Omental fat pad (tissue), 3 donors: ENCODE measurements at regions not wholly inside any gene's neighbourhood (a gene's known extent, or its start where the extent isn't known, plus 50 kb on each side); places are given as distances from the start of the nearest gene placed in this dataset.

ENCODE experiments used
- ATAC-seq: fragments of 150-250 bp; one replicate; pipeline ENCODE4 v1.9.1; 2016; ENCODE audit warnings: mild to moderate bottlenecking, moderate library complexity; ENCODE audit not compliant: low FRiP score
- DNase-seq: peaks from one replicate; pipeline ENCODE4 v3.0.0-alpha.2; 2019; ENCODE audit warnings: low spot score
- TF ChIP-seq, protein P1 (sequence below), 3 donors: fragments of 450-650 bp; IDR thresholded peaks; one replicate each; pipeline ENCODE4 v1.5.1; 2016 to 2017; ENCODE audit warnings: antibody characterized with exemption in 3 of 3, mild to moderate bottlenecking in 3 of 3, moderate library complexity in 2 of 3

- ATAC-seq = no peak
- DNase-seq = no peak
- TF ChIP-seq, protein P1, sequence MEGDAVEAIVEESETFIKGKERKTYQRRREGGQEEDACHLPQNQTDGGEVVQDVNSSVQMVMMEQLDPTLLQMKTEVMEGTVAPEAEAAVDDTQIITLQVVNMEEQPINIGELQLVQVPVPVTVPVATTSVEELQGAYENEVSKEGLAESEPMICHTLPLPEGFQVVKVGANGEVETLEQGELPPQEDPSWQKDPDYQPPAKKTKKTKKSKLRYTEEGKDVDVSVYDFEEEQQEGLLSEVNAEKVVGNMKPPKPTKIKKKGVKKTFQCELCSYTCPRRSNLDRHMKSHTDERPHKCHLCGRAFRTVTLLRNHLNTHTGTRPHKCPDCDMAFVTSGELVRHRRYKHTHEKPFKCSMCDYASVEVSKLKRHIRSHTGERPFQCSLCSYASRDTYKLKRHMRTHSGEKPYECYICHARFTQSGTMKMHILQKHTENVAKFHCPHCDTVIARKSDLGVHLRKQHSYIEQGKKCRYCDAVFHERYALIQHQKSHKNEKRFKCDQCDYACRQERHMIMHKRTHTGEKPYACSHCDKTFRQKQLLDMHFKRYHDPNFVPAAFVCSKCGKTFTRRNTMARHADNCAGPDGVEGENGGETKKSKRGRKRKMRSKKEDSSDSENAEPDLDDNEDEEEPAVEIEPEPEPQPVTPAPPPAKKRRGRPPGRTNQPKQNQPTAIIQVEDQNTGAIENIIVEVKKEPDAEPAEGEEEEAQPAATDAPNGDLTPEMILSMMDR (IDR thresholded peaks at IDR 0.05) = no peak
Observed at GRCh38 chr6:100240798-100241197, 223.9 kb downstream of the SIM1 start.

GRCh38 chr6:100237821-100238220 lies 226.9 kb downstream of the SIM1 start:
- TF ChIP-seq, protein P1 (IDR thresholded peaks at IDR 0.05) = no peak
- no peak for ATAC-seq
- no peak for DNase-seq

GRCh38 chr6:100236389-100236788 lies 228.3 kb downstream of the SIM1 start:
- no peak for ATAC-seq
- no peak for DNase-seq
- TF ChIP-seq, protein P1 (IDR thresholded peaks at IDR 0.05) = no peak

DNA sequence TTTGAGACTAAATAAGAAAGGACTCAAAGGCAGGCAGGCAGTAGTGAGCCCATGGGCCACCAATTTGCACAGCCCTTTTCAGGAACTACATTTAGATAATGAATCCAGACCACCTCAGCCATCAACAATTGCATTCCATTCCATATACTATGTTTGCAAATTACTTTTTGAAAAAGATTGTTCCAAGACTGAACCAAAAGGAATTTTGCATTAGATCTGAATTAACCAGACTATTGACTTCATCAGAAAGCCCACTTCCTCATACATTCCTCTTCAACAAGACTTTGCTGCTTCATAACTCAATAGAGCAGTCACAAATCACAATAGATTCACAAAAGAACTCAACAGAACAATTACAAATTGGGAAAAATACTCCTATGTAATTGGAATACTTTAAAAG lies 229.1 kb downstream of the SIM1 start:
- TF ChIP-seq, protein P1 (IDR thresholded peaks at IDR 0.05) = no peak
- ATAC-seq = no peak

GRCh38 chr6:100234625-100235024 lies 230.1 kb downstream of the SIM1 start:
- TF ChIP-seq, protein P1 (IDR thresholded peaks at IDR 0.05) = no peak
- no peak for DNase-seq
- ATAC-seq = no peak

More for the DNA sequence above, 229.1 kb downstream of the SIM1 start:
- no peak for DNase-seq

- no peak for DNase-seq
- TF ChIP-seq, protein P1 (IDR thresholded peaks at IDR 0.05) = no peak
- no peak for ATAC-seq
Observed at GRCh38 chr6:100232781-100233573, 231.7 kb downstream of the SIM1 start.

DNA sequence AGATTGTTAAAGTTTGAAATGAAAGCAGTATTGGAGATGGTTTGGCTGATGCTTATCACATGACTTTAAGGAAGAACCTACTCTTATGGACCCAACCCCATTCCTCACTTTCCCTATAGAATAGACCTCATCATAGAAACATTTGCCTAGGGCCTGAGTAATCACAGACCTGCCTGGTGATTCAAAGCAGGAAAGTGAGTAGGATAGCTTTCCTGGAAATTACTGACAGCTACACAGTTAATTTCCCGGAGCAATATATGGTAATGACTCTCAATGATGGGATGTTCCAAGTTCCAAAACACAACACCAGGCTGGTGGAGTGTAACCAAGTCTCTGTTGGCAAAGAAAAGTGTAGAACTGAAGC lies 233.8 kb downstream of the SIM1 start:
- TF ChIP-seq, protein P1 (IDR thresholded peaks at IDR 0.05) = no peak
- ATAC-seq = no peak

More for the DNA sequence above, 233.8 kb downstream of the SIM1 start:
- DNase-seq = no peak
